Suppressor macrophage treated with lipopolysaccharide for 1 hour (primary cell): ENCODE measurements at regions not wholly inside any gene's neighbourhood (a gene's known extent, or its start where the extent isn't known, plus 50 kb on each side); places are given as distances from the start of the nearest gene placed in this dataset.
"Not testable (repeated sequence)": the region's sequence is repeated elsewhere in the genome, so short reads cannot be mapped to it uniquely, and the experiment has no call there.

Experiments
- DNase-seq, 3 donors: peaks; one replicate each; pipeline ENCODE4 v3.0.0-alpha.2; 2020 to 2022

GRCh38 chr6:27804851-27805250 lies 107.3 kb downstream of the OR2B2 start:
- no peak for DNase-seq

DNA sequence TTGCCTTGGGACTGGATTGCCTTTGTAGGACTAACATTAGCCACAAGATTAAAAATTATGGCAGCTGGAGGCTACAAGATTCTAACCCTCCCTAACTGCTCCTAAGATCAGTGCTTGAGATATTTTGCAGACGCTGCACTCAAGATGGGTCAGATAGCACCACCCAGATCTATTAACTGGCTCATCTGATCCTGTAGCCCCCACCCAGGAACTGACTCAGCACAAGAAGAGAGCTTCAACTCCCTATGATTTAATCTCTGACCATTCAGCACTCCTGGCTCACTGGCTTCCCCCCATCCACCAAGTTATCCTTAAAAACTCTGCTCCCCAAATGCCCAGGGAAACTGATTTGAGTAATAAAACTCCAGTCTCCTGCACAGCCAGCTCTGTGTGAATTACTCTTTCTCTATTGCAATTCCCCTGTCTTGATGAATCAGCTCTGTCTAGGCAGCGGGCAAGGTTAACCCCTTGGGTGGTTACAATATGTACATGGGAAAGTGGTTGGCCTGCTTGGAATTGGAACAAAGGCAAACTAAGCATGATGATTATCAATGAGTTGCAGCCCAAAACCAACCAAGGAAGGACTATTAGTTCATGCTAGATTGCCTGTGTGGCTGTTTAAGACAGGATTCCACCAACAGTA lies 111.3 kb downstream of the OR2B2 start:
- DNase-seq: no peak

DNA sequence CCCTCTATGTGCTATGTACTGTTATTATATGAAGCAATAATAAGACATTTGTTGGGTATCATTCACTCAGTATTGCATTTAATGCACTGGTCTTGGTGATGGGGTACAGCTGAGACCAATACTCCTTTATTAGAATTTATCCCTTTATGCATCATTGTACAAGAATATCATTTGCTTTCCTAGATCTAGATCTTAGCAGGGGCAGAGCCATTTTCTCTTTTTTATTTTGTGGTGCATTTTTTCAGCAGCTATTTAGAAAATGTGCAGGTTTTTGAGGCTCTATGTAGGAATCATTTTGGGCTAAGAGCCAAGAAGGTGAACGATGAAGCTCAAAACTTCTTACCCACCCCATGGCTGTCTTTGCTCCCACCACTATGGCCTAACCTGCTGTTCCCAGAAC lies 114.2 kb downstream of the OR2B2 start:
- DNase-seq: no peak

DNA sequence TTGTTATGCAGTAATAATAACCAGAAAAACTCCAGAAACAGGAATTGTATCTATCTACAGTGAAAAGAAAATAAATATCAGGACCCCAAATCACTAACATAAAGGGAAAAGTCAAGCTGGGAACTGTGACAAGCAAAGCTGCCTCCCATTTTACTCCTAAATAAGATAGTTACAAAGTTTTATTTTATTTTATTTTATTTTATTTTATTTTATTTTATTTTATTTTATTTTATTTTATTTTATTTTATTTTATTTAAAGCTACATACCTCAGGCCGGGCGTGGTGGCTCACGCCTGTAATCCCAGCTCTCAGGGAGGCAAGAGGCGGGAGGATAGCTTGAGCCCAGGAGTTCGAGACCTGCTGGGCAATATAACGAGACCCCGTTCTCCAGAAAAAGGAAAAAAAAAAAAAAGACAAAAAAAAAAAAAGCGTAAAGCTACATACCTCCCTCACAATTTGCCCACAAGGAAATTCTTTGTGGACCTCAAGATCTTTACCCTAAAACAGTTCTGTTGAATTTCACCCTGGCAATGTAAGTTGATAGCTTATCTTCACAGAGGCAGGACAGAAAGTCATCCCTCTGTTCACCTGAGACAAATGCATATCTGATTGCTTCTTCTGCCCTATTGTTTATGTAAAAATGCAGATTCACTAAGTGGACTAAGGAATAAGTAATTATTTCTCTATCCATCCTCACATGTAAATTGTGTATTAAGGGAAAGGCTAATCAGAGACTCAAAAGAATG lies 115.3 kb downstream of the OR2B2 start:
- DNase-seq: not testable (repeated sequence)

DNA sequence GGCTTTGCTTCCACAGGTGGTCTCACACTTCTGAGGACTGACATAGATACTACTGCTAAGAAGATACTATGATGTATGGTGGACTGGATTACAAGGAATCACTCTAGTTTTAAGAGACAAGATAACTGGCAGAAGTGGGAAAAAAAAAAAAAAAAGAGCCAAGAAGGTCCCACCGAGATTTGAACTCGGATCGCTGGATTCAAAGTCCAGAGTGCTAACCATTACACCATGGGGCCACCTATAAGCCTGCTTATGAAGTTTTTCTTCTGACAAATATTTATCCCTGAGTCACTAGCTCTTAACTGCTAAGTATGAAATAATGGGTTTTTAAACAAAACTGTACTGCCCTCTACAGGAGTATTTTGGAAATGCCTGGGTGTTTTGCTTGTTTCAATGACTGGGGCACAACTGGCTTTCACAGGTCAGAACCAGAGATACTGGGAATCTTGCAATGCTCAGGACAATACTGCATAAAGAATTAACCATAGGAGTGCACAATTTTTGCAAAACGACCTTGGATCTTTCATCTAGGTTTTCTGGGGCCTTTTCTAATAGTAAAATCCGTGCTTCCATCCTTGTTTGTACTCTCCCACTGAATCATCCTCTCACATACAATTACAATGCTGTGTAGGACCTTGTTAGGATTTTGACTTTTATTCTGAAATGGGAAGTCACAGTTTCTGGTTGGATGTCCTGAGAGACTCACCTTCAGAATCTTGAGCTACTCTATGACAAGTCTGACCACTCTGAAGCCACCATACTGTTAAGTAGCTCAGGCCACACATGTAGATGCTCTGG lies 116.3 kb downstream of the OR2B2 start:
- DNase-seq: peak; percentile 89 to 97 (median 97)

DNA sequence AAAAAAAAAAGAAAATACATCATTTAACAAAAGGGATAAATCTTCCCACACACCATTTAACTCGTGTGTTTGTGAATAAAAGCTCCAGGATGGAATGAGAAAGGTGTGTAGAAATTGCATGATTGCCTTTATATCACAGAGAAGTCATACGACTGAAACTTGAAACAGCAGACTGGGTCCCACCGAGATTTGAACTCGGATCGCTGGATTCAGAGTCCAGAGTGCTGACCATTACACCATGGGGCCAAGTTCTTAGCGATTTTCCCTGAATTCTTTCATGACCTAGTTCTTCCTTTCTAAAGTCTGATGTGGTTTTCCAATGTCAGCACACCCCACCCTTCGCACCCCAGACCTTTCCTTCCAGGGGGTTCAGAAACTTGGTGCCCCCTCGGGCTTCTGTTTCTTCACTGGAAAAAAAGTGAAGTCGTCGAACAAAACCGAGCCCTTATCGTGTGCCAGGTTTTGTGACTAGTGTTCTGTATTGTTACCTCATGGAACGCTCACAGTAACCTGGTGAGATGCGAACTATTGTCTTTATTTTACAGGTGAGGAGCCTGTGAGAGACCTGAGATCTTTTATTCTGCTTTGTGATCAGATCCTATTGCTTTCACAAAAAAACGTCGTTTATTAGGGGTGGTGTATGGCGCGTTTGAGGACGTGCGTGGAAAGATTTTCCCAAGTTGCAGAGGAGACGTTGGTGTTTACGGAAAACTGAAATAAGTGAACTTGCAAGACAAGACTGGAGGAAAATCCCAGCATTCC lies 120.8 kb downstream of the OR2B2 start:
- peak; percentile 75 to 85 (median 80) for DNase-seq

- not testable (repeated sequence) for DNase-seq
These were observed 123.8 kb downstream of the OR2B2 start for GRCh38 chr6:27788376-27788775.

GRCh38 chr6:27786048-27786447 lies 126.1 kb downstream of the OR2B2 start:
- no peak for DNase-seq

DNA sequence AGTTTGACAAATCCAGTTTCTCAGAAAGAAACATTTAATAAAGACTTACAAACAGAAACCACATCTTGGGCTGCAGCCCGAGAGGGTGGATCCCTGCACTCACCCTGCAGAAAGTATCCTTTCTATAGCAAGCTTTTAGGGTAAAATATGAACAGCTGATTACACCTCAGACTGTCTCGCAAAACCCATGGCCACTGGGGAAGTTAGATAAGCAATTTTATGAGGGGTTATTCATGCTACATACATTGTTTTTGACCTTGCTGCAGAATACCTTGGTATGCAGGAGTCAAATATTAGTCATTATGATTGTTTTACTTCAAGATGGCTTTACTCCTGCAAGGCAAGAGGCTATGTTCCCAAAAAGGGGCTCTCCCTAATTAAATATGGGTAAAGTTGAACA lies 126.9 kb downstream of the OR2B2 start:
- DNase-seq: no peak

DNA sequence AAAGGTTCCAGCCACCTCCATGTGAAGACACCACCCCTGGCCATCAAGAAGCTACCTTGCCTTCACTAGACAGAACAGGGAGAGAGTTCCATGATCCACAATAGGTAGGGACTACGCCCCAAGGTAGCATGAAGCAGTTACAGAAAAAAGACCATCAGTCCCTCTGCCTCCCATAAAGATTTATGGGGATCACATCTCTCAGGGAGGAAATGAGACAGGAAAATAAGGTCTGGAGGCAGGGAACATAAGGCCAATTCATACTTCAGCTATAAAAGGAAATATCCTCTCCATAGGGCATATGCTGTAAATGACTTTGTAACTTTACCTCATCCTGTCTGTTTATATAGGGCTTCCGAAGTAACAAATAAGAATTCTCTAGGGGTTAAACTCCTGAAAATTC lies 129.4 kb downstream of the OR2B2 start:
- DNase-seq: no peak

DNA sequence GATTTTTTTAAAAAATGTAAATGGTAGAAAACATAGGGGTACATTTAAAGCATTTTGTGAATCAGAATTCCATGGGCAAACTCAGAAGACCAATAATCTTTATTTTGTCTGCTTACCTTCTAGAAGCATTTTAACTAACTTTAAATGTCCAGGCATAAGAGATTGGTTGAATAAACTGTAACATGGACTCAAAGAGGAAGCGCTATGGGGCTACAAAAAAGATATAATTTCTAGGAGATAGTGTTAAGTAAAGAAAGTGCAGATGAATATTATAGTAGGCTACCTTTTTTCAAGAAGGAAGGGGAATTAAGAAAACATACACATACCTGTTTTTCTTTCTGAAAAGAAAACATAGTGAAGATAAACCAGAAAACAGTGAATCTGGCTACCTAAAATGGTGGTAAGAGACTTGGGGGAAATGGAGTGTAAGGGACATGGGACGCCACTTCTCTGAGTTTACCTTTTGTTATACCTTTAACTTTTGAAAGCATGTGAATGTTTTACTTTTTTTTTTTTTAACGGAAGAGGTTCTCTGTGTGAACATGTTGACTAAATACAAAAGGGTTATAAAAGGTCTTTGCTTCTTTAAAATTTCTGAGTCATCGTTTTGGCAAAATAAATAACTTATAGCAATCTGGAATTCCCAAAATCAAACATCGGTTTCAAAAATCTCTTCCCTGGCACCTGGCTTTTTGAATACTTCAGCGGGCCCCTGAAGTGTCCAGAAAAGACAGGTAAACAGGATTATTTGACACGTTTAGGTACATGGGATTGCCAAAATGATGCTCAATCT lies 133.4 kb downstream of the OR2B2 start:
- no peak for DNase-seq

DNA sequence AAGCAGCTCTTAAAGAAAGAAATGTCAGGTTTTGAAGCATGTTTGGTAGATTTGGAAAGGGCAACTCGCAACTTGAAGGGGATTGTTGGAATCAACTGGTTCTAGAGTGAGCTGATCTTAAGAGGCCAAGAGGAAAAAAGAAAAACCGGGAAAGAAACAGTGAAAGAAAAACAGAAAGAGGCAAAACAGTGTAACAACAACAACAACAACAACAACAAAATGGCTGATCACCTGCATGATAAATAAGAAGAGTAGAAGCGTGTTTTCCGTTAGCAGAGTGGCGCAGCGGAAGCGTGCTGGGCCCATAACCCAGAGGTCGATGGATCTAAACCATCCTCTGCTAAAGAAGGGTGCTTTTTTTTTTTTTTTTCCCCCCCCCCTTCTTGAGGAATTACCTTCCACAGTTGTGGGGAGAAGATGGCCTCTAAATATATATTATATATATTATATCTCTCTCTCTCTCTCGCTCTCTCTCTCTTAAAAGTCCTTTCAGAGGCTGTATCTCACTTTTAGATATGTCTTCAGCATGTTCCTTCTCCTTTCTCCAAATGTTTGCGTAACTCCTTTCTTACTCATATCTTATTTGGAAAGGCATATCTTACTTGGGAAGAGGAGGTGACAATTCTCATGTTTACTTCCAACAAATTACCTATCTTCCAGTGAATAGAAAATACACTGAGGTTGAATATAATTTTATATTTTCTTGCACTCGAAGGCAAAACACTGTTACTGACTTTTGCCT lies 134.4 kb downstream of the OR2B2 start:
- DNase-seq: peak; percentile 12 to 51 (median 35)

DNA sequence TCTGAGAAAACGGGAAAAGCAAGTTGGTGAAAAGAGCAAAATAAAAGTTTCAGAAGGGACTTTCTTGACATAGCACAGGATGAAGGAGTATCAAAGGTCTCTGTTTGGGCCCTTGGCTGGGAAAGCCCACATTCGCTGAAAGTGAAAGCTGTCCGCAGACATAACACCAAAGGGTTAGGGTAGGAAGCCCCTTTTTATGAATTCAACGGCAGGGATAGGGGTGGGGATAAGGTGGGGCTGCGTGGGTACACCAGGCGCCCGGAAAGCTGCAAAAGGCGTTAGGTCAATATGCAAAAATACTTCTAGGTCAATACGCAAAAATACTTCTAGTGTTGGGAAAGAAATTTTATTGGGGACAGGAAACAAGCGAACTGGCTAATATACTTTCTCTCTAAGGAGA lies 135.1 kb downstream of the OR2B2 start:
- no peak for DNase-seq

- no peak for DNase-seq
These were observed 135.7 kb downstream of the OR2B2 start for GRCh38 chr6:27776504-27776903.

DNA sequence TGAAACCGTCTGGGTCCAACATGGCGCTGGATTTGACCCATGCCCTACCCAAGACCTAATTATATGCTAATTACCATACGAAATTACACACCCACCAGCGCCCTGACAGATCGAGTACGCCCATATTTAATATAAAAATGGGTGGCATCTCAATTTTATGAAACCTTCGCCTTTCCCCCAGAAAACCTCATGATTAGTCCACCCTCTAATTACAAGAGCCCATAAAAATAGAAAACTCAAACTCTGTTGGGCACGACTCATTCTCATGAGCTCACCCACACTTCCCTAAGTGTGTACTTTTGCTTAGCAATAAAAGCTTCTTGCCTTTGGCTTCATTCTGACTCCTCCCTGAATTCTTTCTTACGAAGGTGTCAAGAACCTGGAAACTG lies 136.4 kb downstream of the OR2B2 start:
- DNase-seq: peak; percentile 50 to 55 (median 51)

DNA sequence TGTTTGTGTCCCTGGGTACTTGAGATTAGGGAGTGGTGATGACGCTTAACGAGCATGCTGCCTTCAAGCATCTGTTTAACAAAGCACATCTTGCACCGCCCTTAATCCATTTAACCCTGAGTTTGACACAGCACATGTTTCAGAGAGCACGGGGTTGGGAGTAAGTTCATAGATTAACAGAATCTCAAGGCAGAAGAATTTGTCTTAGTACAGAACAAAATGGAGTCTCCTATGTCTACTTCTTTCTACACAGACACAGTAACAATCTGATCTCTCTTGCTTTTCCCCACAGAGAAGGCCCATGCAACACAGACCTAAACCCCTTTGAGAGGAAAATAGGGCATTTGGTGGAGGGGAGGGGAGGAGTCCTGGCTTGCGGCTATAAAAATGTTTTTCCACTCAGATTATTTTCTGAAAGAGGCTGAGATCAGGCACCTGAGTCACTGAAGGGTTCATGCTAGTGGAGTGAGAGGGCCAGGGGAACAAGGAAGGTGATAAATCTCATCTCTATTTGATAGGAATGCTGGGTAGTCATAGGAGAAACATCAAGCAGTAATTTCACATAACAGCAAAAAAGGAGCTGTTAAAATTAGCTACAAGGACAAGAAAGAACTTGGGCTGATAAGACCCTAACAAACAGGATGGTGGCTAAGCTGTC lies 136.9 kb downstream of the OR2B2 start:
- DNase-seq: not testable (repeated sequence)

GRCh38 chr6:27774264-27774600 lies 138.0 kb downstream of the OR2B2 start:
- not testable (repeated sequence) for DNase-seq

GRCh38 chr6:27773542-27774263 lies 138.5 kb downstream of the OR2B2 start:
- not testable (repeated sequence) for DNase-seq

DNA sequence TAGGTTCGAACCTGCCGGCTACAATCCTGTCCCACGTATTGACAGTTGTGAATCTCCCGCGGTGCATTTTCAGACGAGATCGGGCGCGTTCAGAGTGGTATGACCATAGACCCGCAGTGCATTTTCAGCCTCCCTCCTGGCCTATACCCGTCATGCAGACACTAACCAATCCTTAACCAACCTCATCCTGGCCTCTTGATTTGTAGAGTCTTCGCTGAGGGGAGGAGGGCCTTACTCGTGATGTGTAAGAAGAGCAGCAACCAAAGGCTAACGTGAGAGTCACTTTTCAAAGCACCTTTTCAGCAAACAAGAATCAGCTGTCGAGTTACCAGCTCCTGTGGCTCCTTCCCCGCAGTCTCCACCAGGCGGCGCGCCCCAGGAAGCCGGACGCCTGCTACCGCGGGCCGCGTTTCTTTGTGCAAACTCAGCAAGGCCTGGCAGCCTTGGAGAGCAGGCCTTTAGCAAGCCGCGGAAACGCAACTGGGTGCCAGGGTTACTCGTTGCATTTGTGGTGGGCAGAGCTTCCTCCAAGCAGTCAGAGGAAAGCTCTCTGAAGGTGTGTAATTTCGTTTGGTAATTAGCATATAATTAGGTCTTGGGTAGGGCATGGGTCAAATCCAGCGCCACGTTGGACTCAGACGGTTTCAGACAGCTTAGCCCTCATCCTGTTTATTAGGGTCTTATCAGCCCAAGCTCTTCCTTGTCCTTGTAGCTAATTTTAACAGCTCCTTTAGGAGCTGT lies 139.8 kb downstream of the OR2B2 start:
- peak; percentile 87 to 93 (median 92) for DNase-seq
